ENCODE measurements at regions not wholly inside any gene's neighbourhood (a gene's known extent, or its start where the extent isn't known, plus 50 kb on each side); places are given as distances from the start of the nearest gene placed in this dataset.

- TF ChIP-seq POLR2A (IDR thresholded peaks at IDR 0.05) (no peak), EP300 (IDR thresholded peaks at IDR 0.05) (no peak), POLR2AphosphoS5 (IDR thresholded peaks at IDR 0.05) (no peak), CTCF (IDR thresholded peaks at IDR 0.05) (no peak)
- H3K9me3 ChIP-seq: peaks cover 0 to 8% (median 0%) of the 10 kb centered on the region in 3 donors
- no peaks in the 10 kb centered on the region for H3K36me3 ChIP-seq
- no peaks in the 10 kb centered on the region for H3K27me3 ChIP-seq
- H3K27ac ChIP-seq: no peak overlapping the region
- ATAC-seq: no peak
- 20 to 31% methylated on average over 3 of the region's 3 CpGs for WGBS, 2 donors (ENCODE audit: low coverage in 1 of 2)
- no peak overlapping the region for H3K4me3 ChIP-seq
- no peaks in the 10 kb centered on the region for H3K4me1 ChIP-seq
Measured at GRCh38 chr13:90974249-90974975, 373.1 kb upstream of the MIR17HG start.

- Histone ChIP-seq H3K4me3 (no peak overlapping the region), H3K36me3 (no peaks in the 10 kb centered on the region), H3K9me3 (peaks cover 0 to 8% (median 0%) of the 10 kb centered on the region in 3 donors), H3K27ac (no peak overlapping the region), H3K27me3 (no peaks in the 10 kb centered on the region), H3K4me1 (no peaks in the 10 kb centered on the region)
- WGBS, 2 donors (ENCODE audit: low coverage in 1 of 2): 87 to 100% methylated on average over 1 to 3 of the region's 3 CpGs
- no peak for ATAC-seq
- no peak for TF ChIP-seq POLR2AphosphoS5 (IDR thresholded peaks at IDR 0.05)
- no peak for TF ChIP-seq POLR2A (IDR thresholded peaks at IDR 0.05)
- TF ChIP-seq EP300 (IDR thresholded peaks at IDR 0.05): no peak
- TF ChIP-seq CTCF (IDR thresholded peaks at IDR 0.05): no peak
Measured at GRCh38 chr13:90979059-90979458, 368.4 kb upstream of the MIR17HG start.

GRCh38 chr13:90984756-90985155 lies 362.7 kb upstream of the MIR17HG start:
- no peak overlapping the region for H3K4me3 ChIP-seq
- no peaks in the 10 kb centered on the region for H3K27me3 ChIP-seq
- no peaks in the 10 kb centered on the region for H3K36me3 ChIP-seq
- no peaks in the 10 kb centered on the region for H3K4me1 ChIP-seq
- TF ChIP-seq POLR2A (IDR thresholded peaks at IDR 0.05) (no peak), POLR2AphosphoS5 (IDR thresholded peaks at IDR 0.05) (no peak), CTCF (IDR thresholded peaks at IDR 0.05) (no peak), EP300 (IDR thresholded peaks at IDR 0.05) (no peak)
- 80 to 93% methylated on average over 5 to 6 of the region's 6 CpGs for WGBS, 2 donors (ENCODE audit: low coverage in 1 of 2)
- no peak for ATAC-seq
- no peaks in the 10 kb centered on the region for H3K9me3 ChIP-seq
- no peak overlapping the region for H3K27ac ChIP-seq

GRCh38 chr13:90995001-90995400 lies 352.5 kb upstream of the MIR17HG start:
- TF ChIP-seq CTCF (IDR thresholded peaks at IDR 0.05) (no peak), POLR2AphosphoS5 (IDR thresholded peaks at IDR 0.05) (no peak), EP300 (IDR thresholded peaks at IDR 0.05) (no peak), POLR2A (IDR thresholded peaks at IDR 0.05) (no peak)
- no peak for ATAC-seq
- WGBS, 2 donors (ENCODE audit: low coverage in 1 of 2): 70 to 88% methylated on average over 3 of the region's 3 CpGs
- Histone ChIP-seq H3K4me1 (no peaks in the 10 kb centered on the region), H3K4me3 (no peak overlapping the region), H3K9me3 (no peaks in the 10 kb centered on the region), H3K27ac (no peak overlapping the region), H3K27me3 (no peaks in the 10 kb centered on the region), H3K36me3 (no peaks in the 10 kb centered on the region)

GRCh38 chr13:90995614-90996013 lies 351.9 kb upstream of the MIR17HG start:
- Histone ChIP-seq H3K9me3 (no peaks in the 10 kb centered on the region), H3K4me1 (no peaks in the 10 kb centered on the region), H3K36me3 (no peaks in the 10 kb centered on the region), H3K27me3 (no peaks in the 10 kb centered on the region), H3K27ac (no peak overlapping the region), H3K4me3 (no peak overlapping the region)
- 47 to 64% methylated on average over 4 of the region's 4 CpGs for WGBS, 2 donors (ENCODE audit: low coverage in 1 of 2)
- TF ChIP-seq POLR2AphosphoS5 (IDR thresholded peaks at IDR 0.05) (no peak), CTCF (IDR thresholded peaks at IDR 0.05) (no peak), POLR2A (IDR thresholded peaks at IDR 0.05) (no peak), EP300 (IDR thresholded peaks at IDR 0.05) (no peak)
- ATAC-seq: no peak

Measured in gastroesophageal sphincter (tissue), 4 donors.